GM23338 (cell line): ENCODE measurements at regions not wholly inside any gene's neighbourhood (a gene's known extent, or its start where the extent isn't known, plus 50 kb on each side); places are given as distances from the start of the nearest gene placed in this dataset.

Experiments
- ATAC-seq: fragments of 200-7000 bp; cut with Tn5 transposase; 3 replicates; pipeline ENCODE4 v1.9.1; 2020
- DNase-seq: peaks from one replicate; pipeline ENCODE4 v3.0.0-alpha.2; 2015; ENCODE audit warnings: low spot score
- H2AFZ ChIP-seq: fragments of 200-600 bp; sonication (generic); 2 replicates; pipeline ENCODE4 v1.8.0; 2016; ENCODE audit warnings: antibody characterized with exemption, mild to moderate bottlenecking, moderate library complexity
- H3F3A ChIP-seq: fragments of 200-600 bp; sonication (generic); replicated peaks from 2 replicates; pipeline ENCODE4 v1.8.0; 2017; ENCODE audit warnings: antibody characterized with exemption, mixed run types, low read depth
- H3K27ac ChIP-seq: fragments of 200-600 bp; sonication (generic); 2 replicates; pipeline ENCODE4 v1.6.1; 2016; ENCODE audit warnings: low read depth
- H3K27me3 ChIP-seq: fragments of 200-600 bp; sonication (generic); 2 replicates; pipeline ENCODE4 v1.8.0; 2016; ENCODE audit warnings: mild to moderate bottlenecking, mixed run types, moderate library complexity; ENCODE audit not compliant: insufficient read depth
- H3K36me3 ChIP-seq: fragments of 200-600 bp; sonication (generic); 2 replicates; pipeline ENCODE4 v1.8.0; 2016; ENCODE audit warnings: mild to moderate bottlenecking; ENCODE audit not compliant: insufficient read depth
- H3K4me1 ChIP-seq: fragments of 200-600 bp; sonication (generic); 2 replicates; pipeline ENCODE4 v1.8.0; 2016; ENCODE audit warnings: mild to moderate bottlenecking, moderate library complexity; ENCODE audit not compliant: insufficient read depth
- H3K4me2 ChIP-seq: fragments of 200-600 bp; sonication (generic); 2 replicates; pipeline ENCODE4 v1.7.1; 2017; ENCODE audit warnings: mixed run types
- H3K4me3 ChIP-seq: fragments of 200-600 bp; sonication (generic); 2 replicates; pipeline ENCODE4 v1.6.1; 2016; ENCODE audit warnings: mixed run types
- H3K79me2 ChIP-seq: fragments of 200-600 bp; sonication (generic); replicated peaks from 2 replicates; pipeline ENCODE4 v1.8.0; 2017; ENCODE audit warnings: mild to moderate bottlenecking; ENCODE audit not compliant: insufficient read depth
- H3K9me2 ChIP-seq: fragments of 200-600 bp; sonication (generic); 2 replicates; pipeline ENCODE4 v1.8.0; 2017; ENCODE audit not compliant: insufficient read depth
- H4K20me1 ChIP-seq: fragments of 200-600 bp; sonication (generic); replicated peaks from 2 replicates; pipeline ENCODE4 v1.8.0; 2017; ENCODE audit warnings: mild to moderate bottlenecking; ENCODE audit not compliant: insufficient read depth
- H3K27ac Mint-ChIP-seq: 2 replicates; pipeline ENCODE4 v1.8.0; 2020; ENCODE audit warnings: inconsistent platforms, mild to moderate bottlenecking, moderate library complexity, mixed read lengths
- H3K27me3 Mint-ChIP-seq: 3 replicates; pipeline ENCODE4 v1.8.0; 2022; ENCODE audit warnings: low read depth, mild to moderate bottlenecking, moderate library complexity, mixed read lengths, inconsistent platforms; ENCODE audit not compliant: insufficient read depth, poor library complexity
- H3K36me3 Mint-ChIP-seq: 3 replicates; pipeline ENCODE4 v1.8.0; 2021; ENCODE audit warnings: low read depth, mild to moderate bottlenecking, inconsistent platforms, moderate library complexity, mixed read lengths
- H3K4me1 Mint-ChIP-seq: 3 replicates; pipeline ENCODE4 v1.8.0; 2020; ENCODE audit warnings: mild to moderate bottlenecking, inconsistent platforms, mixed read lengths
- H3K4me3 Mint-ChIP-seq: 3 replicates; pipeline ENCODE4 v1.8.0; 2021; ENCODE audit warnings: moderate library complexity, mild to moderate bottlenecking, inconsistent platforms, mixed read lengths
- H3K9me3 Mint-ChIP-seq: 3 replicates; pipeline ENCODE4 v1.8.0; 2020; ENCODE audit warnings: moderate library complexity, mild to moderate bottlenecking, inconsistent platforms, mixed read lengths
- CTCF ChIP-seq, 2 experiments: fragments of 200-600 bp in 1 of 2; sonication (generic) in 1 of 2; conservative IDR thresholded peaks; 2 replicates each; pipeline versions ENCODE4 v1.5.1 to v1.6.1; 2016 to 2017; ENCODE audit warnings: antibody characterized with exemption in 2 of 2, low read depth in 2 of 2, mild to moderate bottlenecking in 2 of 2, moderate library complexity in 1 of 2
- EZH2phosphoT487 ChIP-seq: fragments of 200-600 bp; sonication (generic); IDR thresholded peaks from one replicate; pipeline ENCODE4 v1.8.1; 2018; ENCODE audit warnings: antibody characterized with exemption; ENCODE audit not compliant: unreplicated experiment
- JUNB ChIP-seq: IDR thresholded peaks from one replicate; pipeline ENCODE4 v1.6.1; 2016; ENCODE audit warnings: antibody characterized with exemption; ENCODE audit not compliant: unreplicated experiment
- NANOG ChIP-seq: IDR thresholded peaks from 2 replicates; pipeline ENCODE4 v1.6.1; 2016; ENCODE audit warnings: antibody characterized with exemption, borderline replicate concordance
- STAT1 ChIP-seq: IDR thresholded peaks from one replicate; pipeline ENCODE4 v1.6.1; 2016; ENCODE audit warnings: antibody characterized with exemption; ENCODE audit not compliant: unreplicated experiment
- ZNF114 ChIP-seq: fragments of 250-450 bp; sonication (Bioruptor Pico); IDR thresholded peaks from 2 replicates; pipeline ENCODE4 v1.5.0; 2020; ENCODE audit warnings: mild to moderate bottlenecking, moderate library complexity
- ZNF331 ChIP-seq: fragments of 250-450 bp; sonication (Bioruptor Pico); IDR thresholded peaks from 2 replicates; pipeline ENCODE4 v1.5.0; 2020; ENCODE audit warnings: low read depth, mild to moderate bottlenecking, moderate library complexity
- ZNF462 ChIP-seq: fragments of 250-450 bp; sonication (Bioruptor Pico); IDR thresholded peaks from 2 replicates; pipeline ENCODE4 v1.5.0; 2020; ENCODE audit warnings: mild to moderate bottlenecking, moderate library complexity

- Mint-ChIP-seq H3K36me3 (0 out of 3 replicates have a peak, but pooled peaks cover under 1% of the 10 kb centered on the region), H3K4me1 (peaks cover 26% of the 10 kb centered on the region), H3K27me3 (no peaks in the 10 kb centered on the region), H3K9me3 (no peaks in the 10 kb centered on the region), H3K27ac (no peak overlapping the region), H3K4me3 (no peak overlapping the region)
- H3K9me2 ChIP-seq, result no peaks in the 10 kb centered on the region
- H3K4me2 ChIP-seq, result no peak overlapping the region
- H3K27ac ChIP-seq, result no peak overlapping the region
- no peaks in the 10 kb centered on the region for H3F3A ChIP-seq
- TF ChIP-seq ZNF331 (CRISPR knock-in tag) (no peak), NANOG (no peak)
- DNase-seq (no peak), ATAC-seq (peak; percentile 38; the same call in 2 of the 3 replicates)
- peaks cover 4% of the 10 kb centered on the region; the same call in 1 of the 2 replicates for H3K36me3 ChIP-seq
- no peak overlapping the region for H3K4me3 ChIP-seq
- H3K27me3 ChIP-seq, result no peaks in the 10 kb centered on the region
- no peaks in the 10 kb centered on the region for H4K20me1 ChIP-seq
- peaks cover 20% of the 10 kb centered on the region; the same call in 1 of the 2 replicates for H3K4me1 ChIP-seq
- H2AFZ ChIP-seq, result peak overlapping the region; percentile 43; the same call in 1 of the 2 replicates
- no peaks in the 10 kb centered on the region for H3K79me2 ChIP-seq
These were observed 896.4 kb downstream of the TDRD15 start for GRCh38 chr2:22020091-22020742.

- H3K27ac Mint-ChIP-seq, result peak overlapping the region; percentile 21; the same call in 1 of the 2 replicates
- ATAC-seq, result peak; percentile 59
- Histone ChIP-seq H3K4me3 (no peak overlapping the region), H3K4me2 (no peak overlapping the region), H3K36me3 (peaks cover 3% of the 10 kb centered on the region; the same call in 1 of the 2 replicates), H3K4me1 (no peaks in the 10 kb centered on the region), H2AFZ (0 out of 2 replicates have a peak overlapping the region, but pooled peaks have one; percentile 56), H3K79me2 (no peaks in the 10 kb centered on the region), H3K27me3 (no peaks in the 10 kb centered on the region), H4K20me1 (no peaks in the 10 kb centered on the region), H3K9me2 (no peaks in the 10 kb centered on the region), H3F3A (no peaks in the 10 kb centered on the region), H3K27ac (no peak overlapping the region)
- no peaks in the 10 kb centered on the region for H3K36me3 Mint-ChIP-seq
- no peak overlapping the region for H3K4me3 Mint-ChIP-seq
- DNase-seq, result no peak
- peaks cover 12% of the 10 kb centered on the region for H3K4me1 Mint-ChIP-seq
- H3K9me3 Mint-ChIP-seq, result no peaks in the 10 kb centered on the region
- no peaks in the 10 kb centered on the region for H3K27me3 Mint-ChIP-seq
- TF ChIP-seq ZNF462 (CRISPR knock-in tag), result no peak
- TF ChIP-seq STAT1, result no peak
- TF ChIP-seq CTCF (conservative IDR thresholded peaks at IDR 0.05; ENCODE audit: low read depth in 2 of 2), result no peak
- TF ChIP-seq NANOG, result no peak
- no peak for TF ChIP-seq ZNF331 (CRISPR knock-in tag)
- TF ChIP-seq ZNF114 (CRISPR knock-in tag), result no peak
- no peak for TF ChIP-seq JUNB
- no peak for TF ChIP-seq EZH2phosphoT487
These were observed 903.7 kb downstream of the TDRD15 start for GRCh38 chr2:22027345-22028005.
